Caki2 (cell line): ENCODE measurements at regions not wholly inside any gene's neighbourhood (a gene's known extent, or its start where the extent isn't known, plus 50 kb on each side); places are given as distances from the start of the nearest gene placed in this dataset.
"Not testable (repeated sequence)": the region's sequence is repeated elsewhere in the genome, so short reads cannot be mapped to it uniquely, and the experiment has no call there.

Source experiments
- DNase-seq: peaks from one replicate; pipeline ENCODE4 v3.0.0-alpha.2; 2015; ENCODE audit warnings: low read depth
- in situ Hi-C: cut with HindIII; loops from 2 replicates; pipeline ENCODE4 v1.10.0; 2016; ENCODE audit warnings: low sequenced_read_pairs, low pct_unique_long_range_greater_than_20kb, mixed read lengths

DNA sequence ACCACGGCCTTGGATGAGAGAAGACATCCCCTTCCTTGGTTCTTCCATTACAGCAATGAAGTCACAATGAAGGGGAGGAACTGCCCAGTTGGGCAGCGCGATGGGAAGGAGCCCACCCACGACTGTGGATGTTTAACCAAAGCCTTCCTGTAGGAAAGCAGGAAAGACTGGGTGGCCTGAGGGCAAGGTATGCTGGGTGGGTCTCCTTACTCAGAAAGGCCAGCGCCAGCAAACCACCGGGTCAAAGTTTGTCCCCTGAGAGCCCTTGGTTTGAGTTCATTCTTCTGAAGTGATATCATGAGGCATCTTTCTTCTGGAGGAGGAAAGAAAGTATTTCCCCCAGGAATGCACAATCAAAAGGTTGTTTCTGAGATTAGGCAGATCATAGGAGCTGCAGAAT lies 105.2 kb downstream of the C16orf95 start:
- no peak for DNase-seq
- in situ Hi-C loops = no loop called here

- in situ Hi-C loops = no loop called here
- DNase-seq = no peak
Measured at GRCh38 chr16:87213536-87213935, 103.7 kb downstream of the C16orf95 start.

DNA sequence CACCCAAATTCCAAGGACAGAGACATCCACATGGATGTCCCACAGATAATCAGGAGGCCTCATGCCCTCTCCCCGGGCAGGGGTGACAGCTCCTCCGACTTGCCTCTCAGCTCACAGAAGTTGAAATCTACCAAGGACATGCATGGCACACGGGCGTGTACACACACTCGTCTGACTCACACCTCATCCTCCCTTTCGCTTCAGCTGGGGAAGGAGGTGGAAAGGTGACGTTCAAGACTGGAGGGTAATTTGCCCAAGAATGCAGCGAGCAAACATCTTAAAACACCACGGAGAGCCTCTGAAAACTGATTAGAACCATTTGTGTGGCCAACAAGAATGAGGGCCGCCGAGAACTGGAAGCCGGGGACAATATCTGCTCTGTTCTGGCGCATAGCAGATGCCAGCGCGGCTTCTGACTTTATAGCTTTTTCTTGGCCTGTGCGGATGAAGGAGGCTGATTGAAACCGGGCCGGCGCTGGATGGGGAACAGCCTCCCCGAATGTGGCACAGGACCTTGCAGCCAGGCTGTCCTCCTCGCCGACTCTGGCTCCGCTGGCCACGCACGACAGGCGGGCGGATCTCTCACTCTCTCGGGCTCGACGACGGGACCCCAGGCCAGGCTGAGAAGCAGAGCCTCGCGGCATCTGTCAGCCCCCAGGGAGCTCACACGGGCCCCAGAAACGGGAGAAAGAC lies 100.9 kb downstream of the C16orf95 start:
- in situ Hi-C loops = no loop called here
- DNase-seq = no peak

DNA sequence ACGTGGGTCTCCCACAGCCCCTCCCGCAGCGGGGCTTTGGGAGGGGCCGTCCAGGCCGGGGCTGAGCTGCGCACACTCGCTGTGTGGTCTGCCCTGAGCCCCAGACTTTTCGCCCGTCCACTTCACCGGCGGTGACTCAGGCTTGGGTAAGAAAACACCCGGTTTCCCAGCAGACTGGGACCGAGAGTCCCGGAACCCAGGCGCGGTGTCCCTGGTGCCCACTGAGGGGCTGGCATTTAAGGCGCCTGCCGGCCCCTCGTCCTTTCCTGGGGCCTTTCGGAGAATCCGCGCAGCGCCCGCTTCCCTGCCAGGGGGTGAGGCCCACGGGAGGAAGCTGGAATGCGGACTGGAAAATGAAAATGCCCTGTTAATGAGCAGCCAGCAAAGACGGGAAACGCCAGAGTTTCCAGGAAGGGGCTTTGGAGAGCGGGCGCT lies 100.3 kb downstream of the C16orf95 start:
- in situ Hi-C loops = no loop called here
- DNase-seq = no peak

GRCh38 chr16:87217802-87218201 lies 99.4 kb downstream of the C16orf95 start:
- DNase-seq, in situ Hi-C loops: not testable (repeated sequence)

- DNase-seq = no peak
Measured at GRCh38 chr16:87218281-87219055, 98.7 kb downstream of the C16orf95 start.

DNA sequence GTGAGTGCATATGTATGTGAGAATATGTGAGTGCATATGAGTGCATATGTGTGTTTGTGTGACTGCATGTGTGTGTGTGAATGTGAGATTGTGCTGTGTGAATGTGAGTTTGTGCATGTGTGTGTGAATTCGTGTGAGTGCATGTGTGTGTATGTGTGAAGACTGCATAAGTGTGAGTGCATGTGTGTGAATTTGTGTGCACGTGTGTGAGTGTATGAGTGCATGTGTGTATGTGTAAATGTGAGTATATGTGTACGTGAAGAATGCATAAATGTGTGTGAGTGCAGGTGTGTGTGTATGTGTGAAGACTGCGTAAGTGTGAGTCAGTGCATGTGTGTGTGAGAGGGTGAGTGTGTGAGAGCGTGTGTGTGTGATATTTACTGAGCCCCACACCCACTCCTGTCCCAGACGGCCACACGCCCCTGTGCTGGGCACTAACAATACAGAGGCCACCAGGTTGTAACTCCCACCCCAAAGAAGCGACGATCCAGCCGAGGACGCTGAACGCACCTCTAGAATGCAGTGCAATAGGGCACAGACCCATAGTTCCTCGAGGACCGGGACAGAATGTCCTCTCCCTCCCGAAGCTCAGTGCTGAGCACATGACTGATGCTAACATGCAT lies 97.8 kb downstream of the C16orf95 start:
- in situ Hi-C loops = no loop called here
- no peak for DNase-seq

More at GRCh38 chr16:87218281-87219055, 98.7 kb downstream of the C16orf95 start:
- in situ Hi-C loops = no loop called here

DNA sequence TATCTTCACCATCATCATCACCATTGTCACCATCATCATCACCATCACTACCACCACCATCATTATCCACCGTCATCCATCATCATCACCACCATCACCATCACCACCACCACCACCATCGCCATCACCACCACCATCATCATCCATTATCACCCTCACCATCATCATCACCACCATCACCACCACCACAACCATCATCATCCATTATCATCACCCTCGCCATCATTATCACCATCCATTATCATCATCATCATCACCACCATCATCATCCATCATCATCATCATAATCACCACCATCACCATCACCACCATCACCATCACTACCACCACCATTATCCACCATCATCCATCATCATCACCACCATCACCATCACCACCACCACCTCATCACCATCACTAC lies 95.6 kb downstream of the C16orf95 start:
- in situ Hi-C loops = no loop called here
- no peak for DNase-seq

DNA sequence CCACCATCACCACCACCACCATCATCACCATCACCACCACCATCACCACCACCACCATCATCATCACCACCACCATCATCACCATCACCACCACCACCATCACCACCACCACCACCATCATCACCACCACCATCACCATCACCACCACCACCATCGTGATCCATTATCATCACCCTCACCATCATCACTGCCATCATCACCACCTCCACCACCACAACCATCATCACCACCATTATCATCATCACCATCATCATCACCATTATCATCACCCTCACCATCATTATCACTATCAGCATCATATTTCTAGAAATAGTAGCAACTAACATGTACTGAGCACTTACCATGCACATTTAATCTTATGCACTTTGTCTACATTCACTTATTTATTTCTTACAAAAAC lies 94.9 kb downstream of the C16orf95 start:
- no peak for DNase-seq
- in situ Hi-C loops = no loop called here

DNA sequence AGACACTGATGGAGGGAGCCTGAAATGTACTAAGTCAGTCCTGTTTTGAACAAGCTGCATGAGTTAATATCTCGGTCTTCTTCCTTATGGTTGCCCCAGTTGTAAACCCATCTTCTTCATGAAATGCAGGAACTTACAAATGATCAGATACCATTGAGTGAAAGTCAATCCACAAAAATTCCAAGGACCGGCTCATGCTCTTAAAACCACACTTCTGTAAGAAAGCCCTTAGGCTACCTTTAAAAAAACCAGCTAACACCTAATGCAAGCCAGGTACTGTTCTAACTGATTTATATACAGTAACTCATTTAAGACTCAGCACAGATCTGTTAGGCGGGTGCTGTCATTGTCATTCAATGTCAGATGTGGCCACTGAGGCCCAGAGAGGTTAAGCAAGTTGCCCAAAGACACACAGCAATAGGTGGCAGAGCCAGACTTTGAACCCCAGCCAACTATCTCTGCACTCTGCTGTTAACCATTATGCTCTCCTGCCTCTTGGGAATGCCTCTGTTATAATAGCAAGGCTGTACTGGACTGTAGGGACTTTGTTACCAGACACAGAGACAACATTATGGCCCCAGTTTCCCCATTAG lies 93.4 kb downstream of the C16orf95 start:
- no peak for DNase-seq
- in situ Hi-C loops = no loop called here

DNA sequence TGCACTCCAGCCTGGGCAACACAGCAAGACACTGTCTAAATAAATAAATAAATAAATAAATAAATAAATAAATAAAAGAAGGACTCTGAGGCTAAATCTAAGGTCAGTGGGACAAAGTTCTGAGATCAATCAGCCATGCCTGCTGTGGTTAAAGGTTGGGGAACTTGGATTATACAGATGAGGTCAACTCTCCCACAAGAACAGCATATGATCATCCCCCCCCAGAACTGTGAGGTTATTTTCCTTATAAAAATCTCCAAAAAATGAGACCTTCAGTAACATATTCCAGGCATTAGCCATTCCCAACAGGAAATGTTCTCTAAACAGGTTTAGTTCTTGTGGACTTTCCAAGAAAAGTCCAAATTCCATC lies 90.3 kb downstream of the C16orf95 start:
- no peak for DNase-seq
- in situ Hi-C loops = no loop called here

DNA sequence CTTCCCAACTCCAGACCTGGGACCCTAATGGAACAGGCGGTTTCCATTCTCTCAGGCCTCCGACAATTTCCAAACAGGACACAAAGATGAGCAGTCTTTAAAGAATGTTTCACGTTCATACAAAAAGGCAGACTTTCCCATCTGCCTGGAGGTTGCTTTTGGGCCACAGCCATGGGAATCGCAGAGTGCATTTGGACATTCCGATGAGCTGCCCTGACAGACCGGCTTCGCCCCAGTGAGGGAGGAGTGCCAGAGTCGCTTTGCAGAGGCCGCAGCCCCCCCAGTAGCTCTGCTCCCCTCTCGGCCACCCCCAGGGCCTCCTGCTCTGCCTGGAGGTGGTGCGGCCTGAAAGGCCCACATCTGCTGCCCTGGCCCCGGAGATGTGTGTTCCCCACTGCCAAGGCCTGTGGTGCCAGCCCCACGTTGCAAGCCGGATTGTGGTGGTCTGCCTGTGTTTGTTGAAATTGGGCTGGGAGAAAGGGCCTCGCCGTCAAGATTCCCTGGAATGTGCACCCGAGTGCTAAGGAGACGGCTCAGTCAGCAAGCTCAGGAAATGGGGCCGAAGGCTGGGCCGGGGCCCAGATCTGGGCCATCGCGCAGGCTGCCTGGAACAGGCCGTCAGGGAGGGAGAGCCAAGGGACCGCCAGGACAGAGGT lies 89.8 kb downstream of the C16orf95 start:
- DNase-seq = no peak
- in situ Hi-C loops = no loop called here

DNA sequence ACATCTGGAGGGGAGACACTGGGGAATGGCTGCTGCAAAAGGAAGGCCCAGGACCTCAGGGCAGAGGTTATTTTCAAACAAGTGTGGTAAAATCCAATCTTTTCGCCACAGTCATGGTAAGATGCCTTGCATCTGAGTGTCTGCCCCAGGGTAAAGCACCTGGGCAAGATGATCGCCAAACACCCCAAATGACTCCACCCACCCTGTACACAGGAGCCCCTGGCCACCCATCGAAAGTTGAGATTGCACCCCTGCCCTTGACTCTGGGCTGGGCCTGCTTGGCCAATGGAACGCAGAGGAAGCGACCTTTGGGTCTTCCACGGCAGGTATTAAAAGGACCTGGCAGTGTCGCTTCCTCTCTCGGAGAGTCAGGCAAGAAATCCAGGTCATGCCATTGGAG lies 88.8 kb downstream of the C16orf95 start:
- no peak for DNase-seq
- in situ Hi-C loops = no loop called here

DNA sequence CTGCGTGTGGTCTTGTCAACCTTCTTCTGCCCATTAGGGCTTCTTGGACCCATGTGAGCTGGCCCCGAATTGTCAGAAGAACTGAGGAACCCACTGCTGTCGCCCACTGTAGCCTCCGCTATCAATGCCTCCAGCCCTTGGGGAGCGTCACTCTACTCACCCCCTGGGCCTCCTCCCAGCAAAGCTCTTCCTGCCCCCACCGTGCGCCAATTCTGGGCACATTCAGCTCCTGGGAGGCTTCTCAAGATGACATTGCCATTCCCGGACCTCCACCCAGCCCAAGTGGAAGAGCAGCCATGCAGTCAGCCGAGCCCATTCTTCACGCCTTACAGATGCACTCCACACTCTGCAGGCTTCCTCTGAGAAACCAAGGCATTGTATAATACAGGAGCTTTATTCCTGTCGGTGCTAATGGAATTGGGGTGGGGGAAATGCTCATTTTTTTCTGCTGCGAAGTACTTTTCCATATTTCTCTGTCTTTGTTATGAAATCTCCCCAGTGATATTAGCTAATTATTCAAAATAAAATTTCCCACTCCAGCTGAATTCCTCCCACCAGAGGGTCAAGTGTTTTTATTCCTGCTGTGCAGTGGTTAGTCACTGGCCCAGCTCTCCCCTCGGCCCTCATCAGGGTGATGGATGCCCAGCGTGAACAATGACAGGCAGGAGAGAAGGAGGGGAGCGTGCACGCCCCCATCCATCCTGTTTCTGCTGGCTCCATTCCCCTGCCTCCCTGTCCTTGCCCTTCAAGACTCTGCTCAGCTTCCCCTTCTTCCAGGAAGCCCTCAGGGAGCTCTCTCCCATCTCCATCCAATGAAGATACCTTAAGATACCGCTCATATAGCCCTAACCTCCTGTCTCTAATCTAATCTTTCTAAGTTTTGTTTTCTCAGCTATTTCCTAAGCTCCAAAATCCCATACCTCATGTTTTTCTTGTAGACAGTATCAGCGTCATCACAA lies 87.7 kb downstream of the C16orf95 start:
- in situ Hi-C loops = no loop called here
- no peak for DNase-seq

DNA sequence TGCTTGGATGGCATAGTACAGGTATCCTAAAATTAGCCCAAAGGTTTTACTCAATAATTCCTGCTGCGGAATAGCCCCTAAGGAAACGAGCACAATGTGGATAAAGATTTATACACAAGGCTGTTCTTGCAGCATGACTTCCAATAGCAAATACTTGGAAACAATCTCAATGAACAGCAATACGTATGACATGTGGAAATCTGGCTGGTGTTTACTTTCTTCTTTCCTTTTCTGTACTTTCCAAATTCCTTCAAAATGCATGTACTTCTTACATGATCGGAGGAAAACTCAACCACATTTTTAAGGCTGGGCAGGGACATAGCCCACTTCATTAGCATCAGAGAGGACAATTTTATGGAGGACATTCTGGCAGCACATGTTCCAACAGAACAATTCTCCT lies 86.6 kb downstream of the C16orf95 start:
- in situ Hi-C loops = no loop called here
- DNase-seq = no peak

DNA sequence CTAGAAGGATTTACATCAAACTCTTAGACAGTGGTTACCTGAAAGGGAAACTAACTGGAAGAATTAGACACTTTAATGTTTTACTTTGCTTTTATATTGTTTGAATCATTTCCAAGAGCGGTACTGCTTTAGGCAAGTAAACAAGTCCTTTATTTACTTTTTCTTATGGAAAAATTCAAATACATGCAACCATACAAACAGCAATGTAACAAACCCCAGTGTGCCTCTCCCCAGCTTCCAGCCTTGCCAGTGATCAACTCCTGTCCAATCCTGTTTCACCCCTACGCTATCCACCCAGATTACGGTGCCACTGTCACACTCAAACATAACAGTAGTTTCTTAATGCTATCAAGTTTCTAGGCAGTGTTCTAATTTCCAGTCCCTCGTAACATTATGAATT lies 85.9 kb downstream of the C16orf95 start:
- no peak for DNase-seq
- in situ Hi-C loops = no loop called here

GRCh38 chr16:87231911-87232310 lies 85.3 kb downstream of the C16orf95 start:
- no peak for DNase-seq
- in situ Hi-C loops = no loop called here

DNA sequence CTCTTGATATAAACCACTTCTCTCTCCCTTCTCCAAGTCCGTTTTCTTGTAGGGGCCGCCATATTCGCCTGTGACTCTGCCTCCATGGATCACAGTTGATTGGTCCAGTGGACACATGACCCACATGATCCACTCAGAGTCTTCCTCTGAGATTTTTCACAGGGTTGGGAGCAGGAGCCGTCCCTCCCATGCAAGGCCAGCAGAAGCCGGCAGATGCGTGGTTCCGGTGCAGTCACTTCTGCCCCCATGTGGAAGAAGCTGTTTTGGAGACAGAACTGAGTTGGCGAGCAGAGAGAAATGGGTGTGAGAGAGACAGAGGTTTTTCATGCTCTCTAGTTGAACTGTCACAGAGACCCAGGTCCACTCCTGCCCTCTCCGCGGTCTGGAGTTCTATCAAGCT lies 83.3 kb downstream of the C16orf95 start:
- in situ Hi-C loops = no loop called here
- no peak for DNase-seq
